HEK293T (cell line): ENCODE measurements at regions not wholly inside any gene's neighbourhood (a gene's known extent, or its start where the extent isn't known, plus 50 kb on each side); places are given as distances from the start of the nearest gene placed in this dataset.

ENCODE experiments used
- CTCF ChIA-PET: fragments of 350-600 bp; formaldehyde crosslinking; extraction: SDS; loops from one replicate; lab custom pipeline; 2021; ENCODE audit warnings: antibody characterized with exemption, inconsistent platforms; lab: Yijun Ruan, JAX
- POLR2A ChIA-PET: fragments of 350-600 bp; formaldehyde crosslinking; extraction: SDS; loops from one replicate; lab custom pipeline; 2020; ENCODE audit warnings: antibody characterized with exemption, inconsistent platforms; lab: Yijun Ruan, JAX
- DNase-seq: peaks from one replicate; pipeline ENCODE4 v3.0.0; 2012; ENCODE audit warnings: mixed read lengths; ENCODE audit errors: extremely low spot score
- ARNT ChIP-seq: fragments of 450-650 bp; IDR thresholded peaks from 2 replicates; pipeline ENCODE4 v1.6.1; 2017; ENCODE audit warnings: mild to moderate bottlenecking
- BHLHE40 ChIP-seq: fragments of 450-650 bp; IDR thresholded peaks from 2 replicates; pipeline ENCODE4 v1.6.1; 2016; ENCODE audit warnings: mild to moderate bottlenecking, moderate library complexity, borderline replicate concordance
- CTBP1 ChIP-seq: fragments of 450-650 bp; IDR thresholded peaks from 2 replicates; pipeline ENCODE4 v1.6.1; 2016; ENCODE audit warnings: borderline replicate concordance
- ELF4 ChIP-seq: fragments of 450-650 bp; IDR thresholded peaks from 2 replicates; pipeline ENCODE4 v1.6.1; 2017; ENCODE audit warnings: antibody characterized with exemption
- FOXA1 ChIP-seq: fragments of 450-650 bp; IDR thresholded peaks from 2 replicates; pipeline ENCODE4 v1.6.1; 2016; ENCODE audit warnings: mild to moderate bottlenecking
- FOXK2 ChIP-seq: fragments of 450-650 bp; IDR thresholded peaks from 2 replicates; pipeline ENCODE4 v1.6.1; 2016; ENCODE audit warnings: mild to moderate bottlenecking
- FOXM1 ChIP-seq: fragments of 450-650 bp; IDR thresholded peaks from 2 replicates; pipeline ENCODE4 v1.6.1; 2017; ENCODE audit warnings: mild to moderate bottlenecking, borderline replicate concordance
- HDGF ChIP-seq: fragments of 450-650 bp; IDR thresholded peaks from 2 replicates; pipeline ENCODE4 v1.6.1; 2017; ENCODE audit warnings: antibody characterized with exemption, borderline replicate concordance
- L3MBTL2 ChIP-seq: fragments of 450-650 bp; conservative IDR thresholded peaks from 2 replicates; pipeline ENCODE4 v1.6.1; 2016; ENCODE audit warnings: mild to moderate bottlenecking
- LEF1 ChIP-seq: fragments of 450-650 bp; IDR thresholded peaks from 2 replicates; pipeline ENCODE4 v1.6.1; 2017; ENCODE audit warnings: mild to moderate bottlenecking, borderline replicate concordance
- NFRKB ChIP-seq: fragments of 450-650 bp; IDR thresholded peaks from 2 replicates; pipeline ENCODE4 v1.6.1; 2016; ENCODE audit warnings: mild to moderate bottlenecking, moderate library complexity
- SP1 ChIP-seq: fragments of 450-650 bp; IDR thresholded peaks from 2 replicates; pipeline ENCODE4 v1.6.1; 2017
- SUZ12 ChIP-seq: fragments of 450-650 bp; IDR thresholded peaks from 2 replicates; pipeline ENCODE4 v1.6.1; 2016; ENCODE audit warnings: mild to moderate bottlenecking
- TARDBP ChIP-seq: fragments of 450-650 bp; IDR thresholded peaks from 2 replicates; pipeline ENCODE4 v1.6.1; 2016
- ZNF384 ChIP-seq: fragments of 450-650 bp; IDR thresholded peaks from 2 replicates; pipeline ENCODE4 v1.6.1; 2016
- TF ChIP-seq, protein P1 (sequence below): fragments of 450-650 bp; IDR thresholded peaks from 2 replicates; pipeline ENCODE4 v1.6.1; 2016

DNA sequence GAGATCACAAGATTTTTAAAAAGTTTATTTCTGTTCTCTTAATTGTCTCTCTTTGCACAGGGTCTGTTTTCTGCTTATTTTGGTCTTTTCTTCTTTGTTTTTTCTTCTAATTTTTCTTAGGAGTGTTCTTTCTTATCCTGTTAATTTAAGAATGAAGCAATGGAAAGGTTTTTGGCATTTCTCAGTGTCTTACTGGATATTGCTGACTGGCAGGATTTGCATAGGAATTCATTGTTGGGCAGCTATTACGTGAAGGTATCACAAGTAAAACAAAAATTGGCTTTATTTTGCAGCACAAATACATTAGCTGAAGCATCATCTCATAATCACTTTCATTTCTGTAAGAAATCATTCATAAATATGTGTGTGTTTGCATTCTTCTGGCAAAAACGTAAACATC is 566.9 kb upstream of the CDH6 start:
- no peak for DNase-seq
- TF ChIP-seq ELF4 (no peak), HDGF (no peak), LEF1 (no peak), NFRKB (no peak)
- ChIA-PET POLR2A (no interaction called here), CTCF (no interaction called here)

- TF ChIP-seq SP1 (no peak), SUZ12 (no peak), ARNT (no peak), HDGF (no peak), BHLHE40 (no peak), CTBP1 (no peak)
- CTCF ChIA-PET = interaction anchor here (0.6 kb wide), 1 partner anchor 540 kb away, joined by 3 read pairs; no protein-coding TSS in a partner anchor
- DNase-seq = no peak
- POLR2A ChIA-PET = no interaction called here
Observed at GRCh38 chr5:30620481-30621085, 572.9 kb upstream of the CDH6 start.

DNA sequence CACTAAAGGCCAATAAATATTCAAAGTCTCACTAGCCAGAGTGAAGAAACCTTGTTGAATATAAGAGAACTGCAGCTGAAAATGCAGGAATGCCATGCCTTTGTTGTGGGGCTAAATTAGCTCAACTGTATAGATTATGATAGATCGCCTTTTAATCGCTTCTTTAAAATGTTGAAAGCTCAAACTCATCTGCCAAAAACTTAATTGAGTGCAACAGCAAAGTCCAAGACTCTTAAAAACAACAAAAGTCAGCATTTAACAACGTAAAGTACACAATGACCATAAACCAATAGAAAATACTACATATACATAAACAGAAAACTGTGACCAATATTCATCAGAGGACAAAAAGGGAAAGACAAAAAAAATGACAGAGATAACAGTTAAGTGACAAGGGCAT is 585.0 kb upstream of the CDH6 start:
- no peak for DNase-seq
- POLR2A ChIA-PET = no interaction called here
- CTCF ChIA-PET = no interaction called here
- TF ChIP-seq HDGF = no peak
- TF ChIP-seq ARNT = no peak
- no peak for TF ChIP-seq ELF4
- no peak for TF ChIP-seq TARDBP
- no peak for TF ChIP-seq CTBP1
- TF ChIP-seq ZNF384 = no peak
- TF ChIP-seq FOXM1 = no peak
- TF ChIP-seq, protein P1, sequence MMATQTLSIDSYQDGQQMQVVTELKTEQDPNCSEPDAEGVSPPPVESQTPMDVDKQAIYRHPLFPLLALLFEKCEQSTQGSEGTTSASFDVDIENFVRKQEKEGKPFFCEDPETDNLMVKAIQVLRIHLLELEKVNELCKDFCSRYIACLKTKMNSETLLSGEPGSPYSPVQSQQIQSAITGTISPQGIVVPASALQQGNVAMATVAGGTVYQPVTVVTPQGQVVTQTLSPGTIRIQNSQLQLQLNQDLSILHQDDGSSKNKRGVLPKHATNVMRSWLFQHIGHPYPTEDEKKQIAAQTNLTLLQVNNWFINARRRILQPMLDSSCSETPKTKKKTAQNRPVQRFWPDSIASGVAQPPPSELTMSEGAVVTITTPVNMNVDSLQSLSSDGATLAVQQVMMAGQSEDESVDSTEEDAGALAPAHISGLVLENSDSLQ = no peak
- no peak for TF ChIP-seq FOXA1
- TF ChIP-seq LEF1 = no peak
- TF ChIP-seq SP1 = no peak
- no peak for TF ChIP-seq NFRKB
- TF ChIP-seq BHLHE40 = no peak
- no peak for TF ChIP-seq SUZ12
- TF ChIP-seq L3MBTL2 = no peak
- no peak for TF ChIP-seq FOXK2

DNA sequence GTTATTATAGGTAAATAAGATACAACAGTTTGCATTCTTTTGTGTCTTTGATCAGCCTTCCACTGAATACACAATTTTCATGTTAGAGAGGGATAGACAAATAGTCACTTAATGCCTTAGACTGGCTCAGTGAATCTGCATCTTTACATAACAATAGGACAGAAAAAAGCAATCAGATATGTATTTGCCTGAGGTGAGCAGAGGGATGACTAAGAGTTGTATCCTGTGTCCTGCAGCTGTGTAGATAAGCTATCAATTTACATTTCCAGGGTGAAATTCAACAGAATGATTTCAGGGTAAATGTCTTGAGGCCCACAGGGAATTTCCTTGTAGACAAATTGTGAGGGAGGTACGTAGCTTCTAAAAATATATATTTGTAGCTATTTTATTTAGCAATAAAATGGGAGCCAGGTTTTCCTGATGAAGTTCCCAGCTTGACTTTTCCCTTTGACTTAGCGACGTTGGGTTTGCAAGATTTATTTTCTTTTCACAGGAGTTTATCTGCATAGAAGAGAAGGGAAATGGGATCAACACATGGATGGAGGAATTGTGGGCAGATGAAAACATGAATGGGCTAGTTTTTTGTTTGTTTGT is 586.1 kb upstream of the CDH6 start:
- POLR2A ChIA-PET = no interaction called here
- CTCF ChIA-PET = no interaction called here
- no peak for DNase-seq
- TF ChIP-seq FOXM1 = no peak
- no peak for TF ChIP-seq SUZ12
- TF ChIP-seq SP1 = no peak
- TF ChIP-seq NFRKB = no peak
- no peak for TF ChIP-seq FOXA1
- TF ChIP-seq, protein P1 = no peak
- TF ChIP-seq CTBP1 = no peak
- no peak for TF ChIP-seq FOXK2
- no peak for TF ChIP-seq LEF1
- no peak for TF ChIP-seq BHLHE40
- TF ChIP-seq ELF4 = no peak

GRCh38 chr5:30605693-30606268 is 587.7 kb upstream of the CDH6 start:
- no peak for TF ChIP-seq SP1
- TF ChIP-seq TARDBP = no peak
- TF ChIP-seq ZNF384 = no peak
- TF ChIP-seq SUZ12 = no peak
- no peak for TF ChIP-seq CTBP1
- no peak for TF ChIP-seq LEF1
- no peak for TF ChIP-seq NFRKB
- TF ChIP-seq FOXM1 = no peak
- no peak for DNase-seq
- ChIA-PET CTCF (no interaction called here), POLR2A (no interaction called here)

- no peak for DNase-seq
- no peak for TF ChIP-seq ARNT
- TF ChIP-seq TARDBP = no peak
- no peak for TF ChIP-seq FOXA1
- TF ChIP-seq BHLHE40 = no peak
- TF ChIP-seq FOXK2 = no peak
- TF ChIP-seq NFRKB = no peak
- TF ChIP-seq SUZ12 = no peak
- no peak for TF ChIP-seq L3MBTL2
- TF ChIP-seq ELF4 = no peak
- no peak for TF ChIP-seq HDGF
- no peak for TF ChIP-seq LEF1
- no peak for TF ChIP-seq CTBP1
- CTCF ChIA-PET = no interaction called here
- POLR2A ChIA-PET = no interaction called here
Observed at GRCh38 chr5:30604648-30605262, 588.7 kb upstream of the CDH6 start.
